HG03159 (cell line): ENCODE measurements at regions not wholly inside any gene's neighbourhood (a gene's known extent, or its start where the extent isn't known, plus 50 kb on each side); places are given as distances from the start of the nearest gene placed in this dataset.
"Not testable (repeated sequence)": the region's sequence is repeated elsewhere in the genome, so short reads cannot be mapped to it uniquely, and the experiment has no call there.

ENCODE experiments used
- ATAC-seq: cut with Tn5 transposase; IDR thresholded peaks from one replicate; pipeline ENCODE4 v1.9.1; 2021; ENCODE audit warnings: mild to moderate bottlenecking, moderate library complexity; ENCODE audit not compliant: unreplicated experiment

DNA sequence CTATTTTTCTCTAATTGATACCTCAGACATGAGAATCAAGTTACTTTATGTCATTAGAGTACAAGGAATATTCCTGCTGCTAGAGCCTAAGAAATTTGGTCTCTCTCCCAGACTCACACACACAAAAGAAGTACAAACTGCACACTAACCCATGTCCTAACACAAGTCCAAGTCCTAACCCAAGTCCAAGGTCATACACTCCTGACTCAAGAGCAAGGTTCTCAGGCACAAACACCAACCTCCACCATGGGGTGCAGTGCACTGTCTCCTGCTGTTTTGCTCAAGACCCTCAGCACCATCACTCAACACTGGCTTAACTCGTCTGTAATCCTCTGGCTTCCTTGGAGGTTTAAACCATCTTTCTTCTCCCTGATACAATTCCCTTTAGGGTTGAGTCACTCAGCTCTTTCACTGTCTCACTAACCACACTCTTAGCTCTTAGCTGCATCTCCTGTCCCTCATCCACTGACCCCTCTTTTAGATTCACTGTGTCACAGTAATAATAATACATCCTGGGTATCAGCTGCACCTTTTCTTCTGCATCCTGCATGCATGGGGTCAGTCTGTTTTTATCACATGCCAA lies 129.8 kb downstream of the BCL2L11 start:
- no peak for ATAC-seq

DNA sequence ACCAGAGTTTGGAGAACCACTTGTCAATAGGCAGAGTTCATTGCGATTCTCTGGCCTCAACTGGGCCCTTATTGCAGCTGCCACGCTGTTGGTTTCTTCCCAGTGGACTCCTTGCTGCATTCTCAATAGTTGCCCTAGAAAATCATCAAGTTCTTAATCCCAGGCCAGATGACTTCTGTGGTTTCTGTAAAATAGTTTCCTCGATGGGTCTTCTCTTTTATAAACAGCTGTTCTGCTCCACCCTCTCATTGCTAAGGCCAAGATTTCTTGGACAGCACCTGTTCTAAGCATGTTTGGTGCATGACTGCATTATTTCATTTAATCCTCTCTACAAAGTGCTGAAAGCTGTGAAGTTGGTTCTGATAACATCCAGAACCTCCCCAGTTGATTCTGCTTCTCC lies 131.0 kb downstream of the BCL2L11 start:
- no peak for ATAC-seq

DNA sequence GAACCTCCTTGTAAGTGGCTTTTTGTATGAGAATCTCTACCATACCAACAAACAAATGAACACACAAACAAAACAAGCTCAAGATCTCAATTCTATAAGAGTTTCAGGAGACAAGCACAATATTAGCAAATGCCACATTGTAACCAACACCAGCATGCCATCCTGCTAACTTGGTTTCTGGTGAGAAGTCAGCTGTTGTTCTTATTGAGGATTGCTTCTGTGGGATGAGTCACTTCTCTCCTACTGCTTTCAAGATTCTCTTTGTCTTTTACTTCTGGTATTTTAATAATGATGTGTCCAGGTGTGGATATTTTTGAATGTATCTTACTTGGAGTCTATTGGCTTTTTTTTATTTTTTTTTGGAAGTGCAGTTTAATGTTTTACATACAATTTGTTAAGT lies 131.7 kb downstream of the BCL2L11 start:
- ATAC-seq: no peak

DNA sequence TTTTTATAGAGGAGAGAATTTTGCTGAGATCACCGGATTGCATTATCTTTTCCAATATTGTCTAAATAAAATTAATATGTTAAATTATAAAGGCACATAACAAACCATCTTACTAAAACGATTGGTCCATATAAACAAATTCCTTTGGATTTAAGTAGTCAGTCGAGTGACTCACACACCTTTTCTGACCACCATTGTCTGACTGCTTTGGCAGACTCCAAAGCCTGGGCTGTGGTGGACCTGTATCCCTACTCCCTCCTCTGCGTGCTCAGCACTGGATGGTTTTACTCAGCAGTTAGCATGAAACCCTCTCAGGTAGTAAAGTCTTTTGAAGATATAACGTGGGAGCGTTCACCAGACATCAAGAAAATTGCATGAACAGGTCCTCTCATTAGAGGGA lies 134.2 kb downstream of the BCL2L11 start:
- ATAC-seq: not testable (repeated sequence)

DNA sequence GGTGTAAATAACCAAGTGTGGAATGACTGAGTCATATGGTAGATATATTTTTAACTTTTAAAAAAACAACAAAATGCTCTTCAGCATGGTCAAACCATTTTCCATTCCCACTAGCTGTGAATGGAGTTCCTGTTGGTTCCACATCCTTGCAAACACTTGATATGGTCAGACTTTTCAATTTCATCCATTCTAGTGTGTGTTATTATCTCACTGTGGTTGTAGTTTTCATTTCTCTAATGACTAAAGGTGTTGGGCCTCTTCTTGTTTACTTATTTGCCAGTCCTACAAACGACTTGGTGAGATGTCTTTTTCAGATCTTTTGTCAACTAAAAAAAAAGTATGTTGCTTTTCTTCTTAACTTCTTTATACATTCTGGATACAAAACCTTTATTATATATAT lies 135.9 kb downstream of the BCL2L11 start:
- ATAC-seq: not testable (repeated sequence)

DNA sequence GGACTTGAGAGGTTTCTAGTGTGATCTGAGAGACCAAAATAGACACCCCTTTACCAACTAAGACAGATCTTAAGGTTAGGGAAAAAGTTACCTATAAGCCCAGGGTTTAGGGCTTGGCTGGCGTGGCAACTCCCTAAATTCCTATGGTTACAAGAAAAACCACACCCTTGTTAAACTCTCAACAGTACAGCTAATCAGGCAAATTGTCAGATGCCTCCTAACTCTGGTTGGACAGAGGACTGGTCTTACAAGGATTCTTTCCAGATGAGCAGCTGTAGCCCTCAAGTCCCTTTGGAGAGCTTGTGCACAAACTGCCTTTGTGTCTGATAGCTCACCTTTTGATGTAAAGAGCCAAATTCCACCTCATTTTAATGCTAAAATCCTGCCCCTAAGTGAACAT lies 136.9 kb downstream of the BCL2L11 start:
- ATAC-seq: not testable (repeated sequence)

DNA sequence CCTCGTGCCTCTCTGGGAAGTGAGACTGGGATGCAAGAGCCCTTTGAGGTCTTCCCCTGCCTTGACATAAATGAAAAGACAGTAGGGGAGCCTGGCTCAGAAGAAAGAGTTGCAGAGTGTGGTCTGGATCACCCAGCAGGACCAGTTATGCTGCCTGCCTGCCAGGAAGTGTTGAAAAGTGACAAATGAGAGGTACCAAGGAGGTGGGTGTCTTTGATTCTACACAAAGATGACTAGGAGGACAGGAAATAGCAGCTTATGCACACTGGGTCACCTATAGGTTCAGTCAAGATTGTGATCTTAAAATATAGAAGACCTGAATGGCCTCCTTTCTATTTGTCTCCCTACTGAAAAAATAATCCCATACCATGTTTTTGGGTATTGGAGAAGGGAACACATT lies 137.6 kb downstream of the BCL2L11 start:
- not testable (repeated sequence) for ATAC-seq

DNA sequence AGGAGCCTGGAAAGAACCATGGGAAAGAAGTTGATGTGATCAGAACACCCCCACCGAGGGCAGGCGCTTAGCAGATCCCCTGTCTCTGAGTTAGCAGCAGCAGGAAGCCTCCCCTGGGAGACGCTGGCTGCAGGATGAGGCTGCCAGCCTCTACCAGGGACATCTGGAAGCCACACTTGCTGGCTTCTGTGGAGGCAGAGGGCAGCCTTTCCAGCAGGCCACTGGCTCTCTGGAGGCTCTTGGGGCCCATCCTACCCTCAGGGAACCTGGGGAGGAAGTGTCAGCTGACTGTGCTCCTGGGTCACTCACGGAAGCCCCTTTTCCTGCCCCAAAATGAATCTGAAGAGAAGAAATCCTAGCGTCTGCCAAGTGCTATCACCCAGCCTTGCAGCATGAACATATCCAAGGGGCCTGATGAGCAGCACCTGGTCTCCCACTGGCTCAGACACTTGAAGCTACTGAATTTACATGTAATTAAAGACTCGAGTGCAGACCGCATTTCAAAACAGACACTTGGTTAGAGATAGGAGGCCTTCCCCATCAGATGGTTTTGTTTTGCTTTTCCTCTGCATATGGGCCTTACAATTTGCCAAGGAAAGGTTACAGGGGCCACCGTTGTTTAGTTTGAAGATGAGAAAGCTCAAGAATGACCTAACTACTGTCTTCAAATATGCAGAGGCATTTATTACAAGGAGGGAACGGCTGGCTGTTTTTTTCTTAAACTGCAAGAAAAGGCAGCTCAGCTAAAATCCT lies 142.1 kb downstream of the BCL2L11 start:
- ATAC-seq: not testable (repeated sequence)

DNA sequence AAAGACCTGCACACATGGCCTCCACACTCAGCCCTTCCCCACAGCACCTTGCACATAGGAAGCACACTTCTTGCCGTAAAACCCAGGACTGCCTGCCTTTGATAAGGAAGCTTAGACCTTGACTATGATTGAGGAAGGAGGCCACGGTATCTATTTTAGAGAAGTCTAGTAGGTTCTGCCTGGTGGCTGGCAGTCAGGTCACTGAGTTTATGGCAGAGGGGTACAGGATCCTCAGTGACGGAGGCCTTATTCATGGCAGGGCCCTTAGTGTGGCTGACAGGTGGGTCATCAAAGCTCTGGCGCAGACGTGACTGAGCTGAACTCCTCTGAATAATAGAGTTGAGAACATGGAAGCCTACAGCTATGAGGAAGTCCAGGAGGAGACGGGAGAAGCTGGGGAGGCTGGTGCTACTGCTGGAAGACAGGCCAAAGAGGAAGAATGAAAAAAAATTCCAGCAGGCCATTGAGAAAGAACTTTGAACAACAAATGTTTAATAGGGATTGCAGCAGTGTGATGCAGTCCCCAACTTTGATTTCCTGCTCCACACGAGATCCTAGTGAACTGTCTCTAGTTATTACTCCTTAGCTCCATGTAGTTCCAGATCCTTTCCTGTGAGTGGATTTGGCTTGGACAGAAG lies 142.8 kb downstream of the BCL2L11 start:
- ATAC-seq: not testable (repeated sequence)

DNA sequence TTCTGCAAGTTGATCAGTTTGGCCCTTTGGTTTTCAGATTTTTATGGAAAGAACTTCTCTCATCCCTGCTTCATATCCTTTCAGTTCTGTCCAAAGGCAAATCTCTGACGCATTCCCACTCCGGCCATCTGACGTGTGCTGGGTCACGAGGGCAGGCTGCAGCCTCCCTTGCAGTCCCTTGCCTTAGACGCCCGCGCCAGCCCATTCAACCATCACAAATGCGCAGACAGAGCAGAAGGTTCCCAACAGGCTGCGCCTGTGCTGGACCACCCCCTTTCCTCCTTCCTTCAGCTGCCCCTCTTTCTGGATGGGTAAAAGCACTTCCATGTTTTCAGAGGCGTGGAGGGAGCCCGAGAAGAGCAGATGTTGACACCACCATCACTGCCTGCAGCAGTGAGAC lies 144.2 kb downstream of the BCL2L11 start:
- not testable (repeated sequence) for ATAC-seq

DNA sequence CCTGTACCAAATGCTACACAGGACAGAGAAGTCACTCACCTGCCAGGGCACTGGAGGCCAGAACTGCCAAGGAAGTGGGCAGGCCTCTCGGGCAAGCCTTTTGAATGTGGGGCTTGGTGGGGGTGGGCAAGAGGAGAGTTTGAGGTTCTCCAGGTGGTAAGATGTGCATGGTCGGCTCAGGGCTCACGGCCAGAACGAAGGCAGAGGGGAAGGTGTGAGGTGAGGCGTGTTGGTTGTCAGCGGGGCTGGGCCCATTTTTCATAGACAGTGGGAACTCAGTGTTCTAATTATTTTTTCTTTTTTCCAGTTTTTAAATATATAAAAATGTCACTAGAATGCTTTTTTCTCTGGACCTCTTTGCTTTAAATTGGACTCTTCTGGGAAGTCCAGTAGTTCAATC lies 145.8 kb downstream of the BCL2L11 start:
- not testable (repeated sequence) for ATAC-seq

DNA sequence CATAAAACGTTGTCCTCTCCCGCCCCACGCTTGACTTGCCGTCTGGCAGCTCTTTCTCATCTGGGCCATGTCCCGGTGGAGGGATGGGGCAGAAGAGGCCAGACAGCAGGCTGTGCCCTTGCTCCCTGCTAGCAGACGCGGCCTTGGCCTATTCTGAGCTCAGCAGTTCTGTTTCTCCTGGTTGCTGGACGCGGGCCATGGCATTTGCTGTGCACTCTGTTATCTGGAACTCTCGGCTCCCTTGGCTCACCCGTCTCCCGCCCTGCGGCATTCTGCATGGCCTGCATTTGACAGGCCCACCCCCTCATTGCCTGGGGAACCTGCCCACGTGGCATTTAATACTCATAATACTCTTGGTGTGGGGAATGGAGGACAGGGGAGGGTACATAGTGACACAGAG lies 146.3 kb downstream of the BCL2L11 start:
- not testable (repeated sequence) for ATAC-seq

DNA sequence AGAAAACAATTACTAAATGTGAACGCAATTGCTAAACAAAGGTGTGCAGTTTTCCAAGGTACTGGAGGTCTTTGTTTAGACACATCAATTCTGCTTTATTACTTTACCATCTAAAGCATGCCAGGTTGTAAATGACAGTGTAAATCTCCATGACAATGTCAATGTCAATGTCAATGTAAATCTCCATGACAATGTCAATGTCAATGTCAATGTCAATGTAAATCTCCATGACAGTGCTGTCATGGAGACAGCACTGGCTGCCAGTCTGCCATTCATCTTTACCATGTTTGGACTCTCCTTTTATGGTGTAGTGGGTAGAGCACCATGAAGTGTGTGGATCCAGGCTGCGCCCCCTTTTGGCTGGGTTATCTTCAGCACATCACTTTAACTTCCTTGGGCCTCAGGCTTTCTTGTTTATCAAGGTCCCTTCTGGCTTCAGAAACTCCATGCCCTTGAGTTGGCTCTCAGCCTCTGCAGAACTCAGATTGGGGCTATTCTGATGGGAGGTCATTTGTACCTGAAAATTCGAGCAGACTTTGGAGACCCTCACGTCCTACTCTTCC lies 149.1 kb downstream of the BCL2L11 start:
- not testable (repeated sequence) for ATAC-seq

DNA sequence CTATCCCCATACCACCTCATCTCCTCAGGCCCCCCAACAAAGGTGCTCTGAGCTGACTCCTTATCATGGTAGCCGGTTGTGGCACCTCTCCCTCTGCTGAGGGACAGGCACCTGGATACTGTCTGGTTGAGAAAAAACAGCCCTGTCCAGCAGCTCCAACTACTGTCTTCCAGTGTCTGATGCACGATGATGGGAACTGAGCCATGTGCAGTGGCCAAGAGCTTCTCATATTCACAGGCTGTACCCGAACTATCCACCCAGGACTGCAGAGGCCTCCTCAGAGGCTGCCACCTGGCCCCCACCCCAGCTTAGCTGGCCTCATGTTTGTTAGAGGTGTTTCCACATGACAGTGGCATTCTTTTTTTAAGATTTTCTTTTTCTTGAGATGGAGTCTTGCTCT lies 149.9 kb downstream of the BCL2L11 start:
- ATAC-seq: not testable (repeated sequence)

DNA sequence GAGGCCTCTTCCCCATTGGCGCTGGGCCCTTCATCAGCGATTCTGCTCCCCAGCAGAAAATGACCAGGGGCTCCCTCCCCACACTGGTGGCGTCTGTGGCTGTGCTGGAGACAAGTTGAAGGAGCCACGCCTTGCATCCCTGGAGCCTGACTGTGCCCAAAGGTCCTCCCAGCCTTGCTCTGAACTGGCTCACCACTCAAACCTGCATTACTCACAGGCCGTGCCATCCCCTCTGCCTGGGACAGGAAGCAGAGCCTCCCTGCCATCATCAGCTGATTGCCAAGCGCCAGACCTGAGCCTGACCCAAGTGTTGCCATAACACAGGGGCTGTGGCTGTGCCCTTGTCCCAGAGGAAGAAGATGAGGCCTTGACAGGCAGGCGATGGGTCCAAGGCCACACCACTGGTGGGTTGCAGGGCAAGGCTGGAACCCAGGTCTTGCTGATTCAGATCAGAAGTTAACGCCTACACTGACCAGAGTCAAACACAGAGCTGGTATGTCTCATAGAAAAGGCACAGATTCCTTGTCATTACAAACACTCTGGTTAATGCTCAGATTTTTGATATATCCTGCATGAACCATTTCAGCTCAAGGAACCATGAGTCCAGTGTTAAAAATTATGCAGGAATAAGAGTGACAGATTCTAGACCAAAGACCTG lies 151.1 kb downstream of the BCL2L11 start:
- not testable (repeated sequence) for ATAC-seq

DNA sequence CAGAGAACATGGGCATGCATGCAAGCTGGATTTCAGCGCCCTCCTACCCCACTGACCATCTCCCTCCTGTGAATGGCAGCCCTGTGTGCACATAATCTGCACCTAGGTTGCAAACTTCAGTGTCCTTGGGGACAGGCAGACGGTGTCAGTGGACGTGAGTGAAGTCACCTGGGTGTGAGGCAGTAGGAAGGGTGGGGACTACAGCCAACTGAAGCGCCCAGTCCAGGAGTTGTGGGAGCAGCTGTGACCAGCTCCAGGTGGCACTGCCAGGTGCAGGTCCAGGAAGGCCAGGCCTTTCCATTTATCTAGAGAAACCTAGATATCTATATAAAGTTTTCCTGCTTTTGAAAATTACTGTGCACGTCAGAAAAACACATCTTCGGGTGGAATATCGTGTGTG lies 152.3 kb downstream of the BCL2L11 start:
- ATAC-seq: not testable (repeated sequence)

DNA sequence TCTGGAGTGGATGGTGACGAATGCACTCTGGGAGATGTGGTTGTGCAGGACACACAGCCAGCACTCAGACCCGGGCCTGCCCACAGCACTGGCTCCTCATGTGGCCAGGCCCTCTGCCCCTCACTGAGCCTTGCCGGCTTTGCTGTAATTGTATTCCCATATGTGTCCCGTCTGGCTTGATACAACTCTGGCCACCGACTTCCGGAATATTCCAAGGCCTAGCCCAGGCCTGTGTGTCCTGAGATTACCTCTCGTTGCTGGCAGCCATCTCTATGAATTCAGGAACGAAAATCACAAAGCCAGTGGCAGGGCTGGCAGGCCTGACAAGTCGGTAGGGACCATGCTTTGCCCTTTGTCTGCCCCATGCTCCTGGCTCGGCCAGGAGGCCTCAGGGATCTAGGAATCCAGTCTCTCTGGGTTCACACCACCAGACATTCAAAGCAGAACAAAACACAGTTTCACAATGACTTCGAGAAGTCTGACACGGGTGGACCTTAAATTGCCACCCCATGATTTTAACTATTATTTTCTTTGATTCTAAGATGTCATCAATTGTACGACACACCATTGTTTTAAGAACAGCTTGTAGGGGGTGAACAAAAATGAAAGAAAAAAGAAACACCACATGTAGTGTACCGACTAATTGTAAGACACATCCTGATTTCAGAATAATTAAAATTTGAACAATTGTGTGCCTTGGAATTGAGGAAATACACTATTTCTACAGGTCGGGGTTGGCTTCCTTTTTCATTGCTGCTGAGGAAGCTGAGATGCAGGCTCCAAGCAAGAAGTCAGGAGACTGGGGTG lies 154.5 kb downstream of the BCL2L11 start:
- not testable (repeated sequence) for ATAC-seq

DNA sequence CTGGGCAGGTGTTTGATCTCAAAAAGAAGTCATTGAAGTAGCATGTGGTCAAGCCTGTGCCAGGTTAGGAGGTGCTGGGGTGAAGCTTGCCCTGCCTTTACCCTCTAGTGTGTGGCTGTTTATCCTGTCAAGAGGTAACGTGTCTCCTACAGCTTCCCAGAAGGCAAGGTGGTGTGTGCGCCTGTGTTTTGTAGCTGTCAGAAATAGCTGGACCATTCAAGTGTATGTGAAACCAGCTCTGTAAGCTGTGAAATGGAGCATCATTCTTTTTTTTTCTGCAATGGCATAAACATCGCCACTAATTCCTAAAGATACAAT lies 155.1 kb downstream of the BCL2L11 start:
- not testable (repeated sequence) for ATAC-seq

DNA sequence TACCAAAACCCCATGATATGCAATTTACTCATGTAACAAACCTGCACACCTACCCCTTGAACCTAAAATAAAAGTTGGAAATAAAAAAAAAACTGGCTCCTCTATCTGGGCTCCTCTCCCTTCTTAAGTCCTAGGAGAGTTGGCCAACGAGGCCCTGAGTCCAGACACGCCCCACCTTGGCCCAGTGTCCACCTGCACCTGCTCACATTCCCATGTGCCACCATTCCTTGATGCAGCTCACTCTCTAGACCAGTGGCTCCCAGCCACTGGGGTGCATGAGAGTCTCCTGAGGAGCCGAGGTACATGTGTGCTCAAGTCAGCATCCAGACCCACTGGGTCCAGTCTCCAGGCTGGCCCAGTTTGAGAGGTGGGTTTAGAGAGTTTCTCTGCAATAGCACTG lies 157.4 kb downstream of the BCL2L11 start:
- ATAC-seq: not testable (repeated sequence)

DNA sequence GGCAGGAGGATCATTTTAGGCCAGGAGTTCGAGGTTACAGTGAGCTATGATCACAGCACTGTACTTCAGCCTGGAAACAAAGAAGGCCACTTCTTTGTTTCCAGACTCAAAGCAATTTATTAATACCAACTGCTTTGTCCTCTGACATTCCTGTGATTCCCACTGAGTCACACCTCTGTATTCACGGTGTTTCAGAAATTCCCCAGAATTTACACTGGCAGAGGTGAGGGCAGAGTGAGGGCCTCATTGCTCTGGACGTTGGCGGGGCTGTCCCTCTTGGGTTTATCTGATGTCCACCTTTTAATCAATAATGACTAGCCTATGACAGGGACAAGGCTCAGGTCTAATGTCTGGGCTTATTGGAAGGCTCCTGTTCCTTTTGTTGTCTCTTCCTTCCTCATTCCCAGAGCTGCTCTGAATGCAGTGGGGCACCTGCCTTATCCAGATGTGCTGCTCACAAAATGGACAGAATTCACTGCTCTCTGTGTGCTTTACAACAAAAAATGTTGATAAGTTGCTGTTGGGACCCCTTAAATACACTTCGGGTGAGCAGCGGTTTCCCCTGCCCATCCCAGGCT lies 160.1 kb downstream of the BCL2L11 start:
- ATAC-seq: not testable (repeated sequence)
